ENCODE measurements at regions not wholly inside any gene's neighbourhood (a gene's known extent, or its start where the extent isn't known, plus 50 kb on each side); places are given as distances from the start of the nearest gene placed in this dataset.

DNA sequence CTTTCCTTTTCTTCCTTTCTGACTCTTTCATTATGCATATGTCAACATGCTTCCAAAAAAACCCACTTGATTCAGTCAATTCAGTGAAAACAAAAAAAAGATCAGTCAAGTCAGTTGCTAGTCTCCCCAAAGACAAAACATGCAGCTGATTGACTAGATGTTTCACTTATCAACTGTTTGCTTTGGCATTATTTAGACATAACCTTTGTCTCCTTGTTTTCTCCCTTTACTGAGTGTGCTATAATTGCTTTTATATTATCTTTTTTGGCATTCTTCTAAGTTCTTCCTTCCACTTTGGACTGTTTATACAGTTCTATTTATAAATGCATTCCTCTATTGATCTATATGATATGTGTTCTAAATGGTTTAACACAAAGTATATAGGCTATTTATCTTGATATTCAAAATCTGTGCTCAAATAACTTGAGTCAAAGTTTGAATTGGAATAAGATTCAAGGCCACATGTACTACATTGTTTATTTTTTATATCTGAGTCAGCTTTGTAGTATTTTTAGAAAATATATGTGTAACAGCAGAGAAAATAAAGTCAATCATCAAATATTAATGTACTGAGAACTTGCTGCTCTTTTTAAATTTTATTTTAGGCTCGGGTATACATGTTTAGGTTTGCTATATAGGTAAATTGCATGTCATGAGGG, 260.5 kb downstream of the CENPW start:
- DNase-seq (ENCODE audit: extremely low spot score, insufficient read length, low read depth) (no peak), FAIRE-seq (no peak)

DNA sequence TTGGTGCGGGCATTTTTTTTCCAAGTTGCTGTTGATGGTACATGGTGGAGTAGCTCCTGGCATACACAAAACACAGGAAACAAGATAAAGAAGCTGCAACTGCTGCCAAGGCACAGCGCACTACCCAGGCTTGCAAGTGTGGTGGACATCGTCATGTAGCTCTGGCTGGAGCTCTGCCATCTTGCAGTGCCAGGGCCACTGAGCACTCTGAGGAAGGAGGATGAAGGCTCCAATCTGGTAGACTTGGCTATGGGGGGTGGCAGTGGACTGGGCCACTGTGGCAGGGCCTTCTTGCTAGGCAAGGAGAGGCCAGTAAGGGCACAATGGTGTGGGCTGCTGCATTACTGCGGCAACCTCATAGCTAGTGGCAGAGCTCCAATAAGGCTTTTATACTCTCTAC, 263.5 kb downstream of the CENPW start:
- FAIRE-seq: no peak
- DNase-seq (ENCODE audit: extremely low spot score, insufficient read length, low read depth): no peak

DNA sequence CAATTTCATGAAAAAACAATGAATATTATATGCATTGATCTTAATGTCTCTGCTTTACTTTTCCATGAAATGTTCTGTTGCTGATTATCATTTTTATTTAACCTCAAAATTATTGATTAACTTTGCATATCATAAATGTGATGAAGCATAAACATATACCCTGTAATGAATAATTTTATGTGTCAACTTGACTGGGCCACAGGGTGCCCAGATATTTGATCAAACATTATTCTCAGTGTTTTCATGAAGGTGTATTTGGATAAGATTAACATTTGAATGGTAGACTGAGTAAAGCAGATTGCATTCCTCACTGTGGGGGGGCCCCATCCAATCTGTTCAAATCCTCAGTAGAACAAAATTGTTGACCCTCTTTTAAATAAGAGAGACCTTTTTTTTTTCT, 265.2 kb downstream of the CENPW start:
- no peak for DNase-seq (ENCODE audit: extremely low spot score, insufficient read length, low read depth)
- no peak for FAIRE-seq

DNA sequence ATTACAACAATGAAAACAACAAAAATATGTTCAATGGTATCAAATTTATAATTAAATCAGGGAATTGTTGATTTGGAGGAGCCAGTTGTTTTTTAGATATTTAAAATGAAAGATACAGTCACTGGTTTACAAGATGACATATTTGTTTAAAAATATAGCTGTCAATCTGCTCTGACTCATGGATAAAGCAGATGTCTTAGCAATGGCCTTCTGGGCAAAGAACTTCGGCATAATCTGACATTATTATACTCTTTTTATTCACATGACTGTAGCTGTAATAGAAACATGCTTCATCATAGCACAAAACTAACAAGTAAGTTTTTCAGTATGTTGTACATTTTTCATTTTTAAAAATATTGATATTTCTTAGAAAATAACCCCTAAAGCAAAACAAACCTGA, 267.4 kb downstream of the CENPW start:
- no peak for DNase-seq (ENCODE audit: extremely low spot score, insufficient read length, low read depth)
- no peak for FAIRE-seq

DNA sequence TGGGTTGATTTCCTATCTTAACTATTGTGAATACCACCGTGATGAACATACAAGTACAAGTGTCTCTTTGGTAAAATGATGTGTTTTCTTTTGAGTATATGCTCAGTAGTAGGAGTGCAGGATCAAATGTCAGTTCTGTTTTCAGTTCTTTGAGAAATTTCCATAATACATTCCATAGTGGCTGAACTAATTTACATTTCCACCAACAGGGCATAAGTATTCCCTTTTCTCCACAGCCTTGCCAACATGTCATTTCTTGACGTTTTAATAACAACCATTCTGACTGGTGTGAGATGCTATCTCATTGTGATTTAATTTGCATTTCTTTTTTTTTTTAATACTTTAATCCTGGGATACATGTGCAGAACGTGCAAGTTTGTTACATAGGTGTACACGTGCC, 268.8 kb downstream of the CENPW start:
- DNase-seq (ENCODE audit: extremely low spot score, insufficient read length, low read depth) (no peak), FAIRE-seq (no peak)

DNA sequence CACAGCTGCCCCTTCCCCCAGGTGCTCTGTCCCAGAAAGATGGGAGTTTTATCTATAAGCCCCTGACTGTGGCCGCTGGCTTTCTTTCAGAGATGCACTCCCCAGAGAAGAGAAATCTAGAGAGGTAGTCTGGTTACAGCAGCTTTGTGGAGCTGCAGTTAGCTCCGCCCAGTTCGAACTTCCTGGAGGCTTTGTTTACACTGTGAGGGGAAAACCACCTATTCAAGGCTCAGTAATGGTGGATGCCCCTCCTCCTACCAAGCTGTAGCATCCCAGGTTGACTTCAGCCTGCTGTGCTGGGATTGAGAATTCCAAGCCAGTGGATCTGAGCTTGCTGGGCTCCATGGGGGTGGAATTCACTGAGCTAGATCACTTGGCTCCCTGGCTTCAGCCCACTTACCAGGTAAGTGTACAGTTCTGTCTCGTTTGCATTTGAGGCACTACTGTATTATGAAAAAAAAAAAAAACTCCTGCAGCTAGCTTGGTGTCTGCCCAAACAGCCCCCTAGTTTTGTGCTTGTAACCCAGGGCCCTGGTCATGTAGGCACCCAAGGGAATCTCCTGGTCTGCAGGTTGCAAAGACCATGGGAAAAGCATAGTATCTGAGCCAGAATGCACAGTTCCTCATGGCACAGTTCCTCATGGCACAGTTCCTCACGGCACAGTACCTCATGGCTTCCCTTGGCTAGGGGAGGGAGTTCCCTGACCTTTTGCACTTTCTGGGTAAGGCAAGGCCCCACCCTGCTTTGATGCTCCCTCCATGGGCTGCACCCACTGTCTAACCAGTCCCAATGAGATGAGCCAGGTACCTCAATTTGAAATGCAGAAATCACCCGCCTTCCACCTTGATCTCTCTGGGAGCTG, 275.0 kb downstream of the CENPW start:
- FAIRE-seq (no peak), DNase-seq (ENCODE audit: extremely low spot score, insufficient read length, low read depth) (no peak)

GRCh38 chr6:126616866-126617265, 277.0 kb downstream of the CENPW start:
- DNase-seq (ENCODE audit: extremely low spot score, insufficient read length, low read depth): no peak
- FAIRE-seq: no peak

GRCh38 chr6:126618639-126619343, 278.9 kb downstream of the CENPW start:
- FAIRE-seq: no peak
- no peak for DNase-seq (ENCODE audit: extremely low spot score, insufficient read length, low read depth)

DNA sequence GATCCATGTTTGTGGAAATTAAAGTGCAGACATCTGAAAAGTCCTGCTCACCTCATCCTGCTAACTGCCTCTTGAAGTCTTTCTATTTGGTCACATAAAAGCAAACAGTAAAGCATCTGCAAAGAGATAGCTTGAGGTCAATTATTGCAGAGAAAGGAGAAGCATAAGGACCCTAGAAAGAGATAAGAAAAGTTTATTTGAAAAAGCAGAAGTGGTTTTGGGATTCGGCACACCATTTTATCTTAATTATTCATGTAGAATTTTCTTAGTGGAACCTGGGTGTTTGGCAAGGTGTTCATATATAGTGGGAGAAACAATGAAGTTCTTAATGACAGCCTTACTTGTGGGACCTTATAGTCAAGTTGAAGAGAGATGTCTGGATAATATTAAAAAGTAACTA, 280.8 kb downstream of the CENPW start:
- no peak for DNase-seq (ENCODE audit: extremely low spot score, insufficient read length, low read depth)
- no peak for FAIRE-seq

DNA sequence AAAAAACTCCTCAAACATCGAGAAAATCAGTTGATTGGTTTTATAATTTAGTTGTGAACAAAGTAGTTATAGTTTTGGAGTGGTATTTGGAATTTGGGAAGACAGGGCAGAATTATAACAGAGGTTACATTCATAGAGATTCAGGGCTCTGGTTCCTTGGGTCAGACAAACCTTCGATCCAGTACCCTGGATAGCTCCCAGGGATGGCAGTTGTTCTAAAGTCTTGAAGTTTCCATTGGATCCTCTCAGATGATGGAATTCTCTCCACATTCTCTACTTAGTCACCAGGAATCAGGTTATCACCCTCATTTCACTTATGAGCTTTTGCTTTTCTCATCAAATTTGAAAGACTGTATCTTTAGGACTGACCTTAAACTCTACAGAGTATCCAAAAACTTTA, 285.1 kb downstream of the CENPW start:
- no peak for DNase-seq (ENCODE audit: extremely low spot score, insufficient read length, low read depth)
- FAIRE-seq: no peak

- FAIRE-seq (no peak), DNase-seq (ENCODE audit: extremely low spot score, insufficient read length, low read depth) (no peak)
Measured at GRCh38 chr6:126628125-126628524, 288.2 kb downstream of the CENPW start.

- DNase-seq (ENCODE audit: extremely low spot score, insufficient read length, low read depth): no peak
- FAIRE-seq: no peak
Measured at GRCh38 chr6:126631363-126631762, 291.4 kb downstream of the CENPW start.

DNA sequence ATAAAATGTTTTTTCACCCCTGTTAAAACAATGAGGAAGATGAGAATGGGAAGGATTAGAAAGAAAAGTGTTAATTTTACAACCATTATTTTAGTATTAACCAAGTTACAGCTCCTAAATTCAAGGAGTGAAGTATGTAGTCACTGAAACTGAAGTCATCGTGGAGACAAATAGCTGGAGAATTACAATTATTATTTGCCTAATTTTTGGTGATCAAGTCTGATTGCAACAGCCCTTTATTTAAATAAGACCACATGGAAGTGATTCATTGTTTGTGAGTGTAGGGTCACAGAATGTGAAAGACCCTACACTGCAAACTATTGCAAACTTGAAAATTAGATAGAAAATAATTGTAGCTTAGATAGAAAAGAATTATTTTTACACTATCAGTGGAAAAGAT, 292.4 kb downstream of the CENPW start:
- no peak for DNase-seq (ENCODE audit: extremely low spot score, insufficient read length, low read depth)
- no peak for FAIRE-seq

GRCh38 chr6:126633373-126633772, 293.5 kb downstream of the CENPW start:
- DNase-seq (ENCODE audit: extremely low spot score, insufficient read length, low read depth) (no peak), FAIRE-seq (no peak)

- FAIRE-seq (no peak), DNase-seq (ENCODE audit: extremely low spot score, insufficient read length, low read depth) (no peak)
Measured at GRCh38 chr6:126640356-126640755, 300.4 kb downstream of the CENPW start.

DNA sequence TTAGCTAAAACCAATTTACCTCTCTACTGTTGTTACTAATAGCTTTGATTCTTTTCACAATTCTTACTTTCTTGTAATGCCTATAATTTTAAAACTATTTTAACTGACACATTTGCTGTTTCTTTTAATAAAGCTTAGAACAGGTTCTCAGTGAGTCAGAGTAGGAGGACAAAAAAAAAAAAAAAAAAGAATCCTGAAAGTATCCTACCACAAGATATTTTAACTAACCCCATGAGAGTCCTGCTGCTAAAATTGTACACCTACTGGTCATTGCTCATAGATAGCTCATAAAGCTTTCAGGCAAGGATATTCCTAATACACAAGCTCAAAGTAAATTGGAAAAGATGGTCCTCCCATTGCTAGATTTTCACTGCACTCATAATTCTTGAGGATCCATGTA, 301.0 kb downstream of the CENPW start:
- FAIRE-seq: no peak
- no peak for DNase-seq (ENCODE audit: extremely low spot score, insufficient read length, low read depth)

DNA sequence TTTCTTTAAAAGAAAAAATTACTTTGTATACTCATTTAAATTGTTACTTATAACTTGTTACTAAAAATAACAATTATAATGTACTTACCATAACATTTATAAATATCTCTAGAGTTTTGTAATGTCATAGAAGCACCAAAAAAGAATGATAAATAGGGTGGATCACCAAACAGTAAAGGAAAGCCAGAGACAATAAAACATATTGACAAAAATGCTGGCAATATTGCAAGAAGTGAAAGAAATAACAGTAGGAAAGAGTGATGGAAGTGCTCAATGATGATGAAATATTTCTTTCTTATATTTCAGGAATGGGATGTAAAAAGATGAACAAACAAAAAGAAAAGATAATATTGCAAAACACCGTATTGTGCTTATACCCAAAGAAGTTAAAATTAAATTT, 301.7 kb downstream of the CENPW start:
- FAIRE-seq (no peak), DNase-seq (ENCODE audit: extremely low spot score, insufficient read length, low read depth) (no peak)

GRCh38 chr6:126643352-126643751, 303.4 kb downstream of the CENPW start:
- FAIRE-seq (no peak), DNase-seq (ENCODE audit: extremely low spot score, insufficient read length, low read depth) (no peak)

- no peak for FAIRE-seq
- no peak for DNase-seq (ENCODE audit: extremely low spot score, insufficient read length, low read depth)
Measured at GRCh38 chr6:126650931-126651330, 311.0 kb downstream of the CENPW start.

GRCh38 chr6:126657561-126658175, 317.8 kb downstream of the CENPW start:
- FAIRE-seq: no peak
- DNase-seq (ENCODE audit: extremely low spot score, insufficient read length, low read depth): no peak

DNA sequence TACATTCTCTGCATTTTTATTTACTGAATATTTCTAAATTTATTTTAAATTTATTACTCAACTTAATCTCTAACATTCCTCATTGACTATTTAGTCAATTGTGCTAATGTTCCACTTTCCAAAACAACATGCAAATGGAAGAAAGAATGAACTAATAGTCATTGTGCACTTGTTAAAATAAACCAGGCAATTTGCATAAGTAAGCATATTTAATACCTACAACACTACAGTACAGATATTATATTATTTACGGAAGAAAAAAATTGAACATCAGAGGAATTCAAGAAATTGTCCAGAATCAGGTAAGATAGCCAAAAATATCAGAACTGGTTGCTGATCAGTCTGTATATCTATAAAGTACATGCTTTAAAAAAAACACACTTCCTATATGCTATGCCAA, 320.5 kb downstream of the CENPW start:
- FAIRE-seq: no peak
- DNase-seq (ENCODE audit: extremely low spot score, insufficient read length, low read depth): no peak

Measured in GM18507 (cell line).